ENCODE measurements at regions not wholly inside any gene's neighbourhood (a gene's known extent, or its start where the extent isn't known, plus 50 kb on each side); places are given as distances from the start of the nearest gene placed in this dataset.

DNA sequence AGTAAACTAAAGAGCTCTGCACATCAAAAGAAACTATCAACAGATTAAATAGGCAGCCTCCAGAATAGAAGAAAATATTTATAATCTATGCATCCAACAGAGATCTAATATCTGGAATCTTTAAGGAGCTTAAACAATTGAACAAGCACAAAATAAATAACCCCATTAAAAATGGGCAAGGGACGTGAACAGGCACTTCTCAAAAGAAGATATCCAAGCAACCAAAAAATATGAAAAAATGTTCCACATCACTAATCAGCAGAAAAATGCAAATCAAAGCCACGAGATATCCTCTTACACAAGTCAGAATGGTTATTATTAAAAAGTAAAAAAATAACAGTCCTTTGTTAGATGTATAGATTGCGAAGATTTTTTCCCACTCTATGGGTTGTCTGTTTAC lies 109.1 kb upstream of the TRPC7 start:
- no peak for TF ChIP-seq EZH2 (IDR thresholded peaks at IDR 0.05; ENCODE audit: insufficient read depth, poor library complexity, severe bottlenecking)
- TF ChIP-seq EZH2phosphoT487 (IDR thresholded peaks at IDR 0.05; ENCODE audit: insufficient read depth, low read depth): no peak
